Right kidney (tissue), 1 donor: ENCODE measurements at regions not wholly inside any gene's neighbourhood (a gene's known extent, or its start where the extent isn't known, plus 50 kb on each side); places are given as distances from the start of the nearest gene placed in this dataset.

ENCODE experiments used
- DNase-seq: peaks from one replicate; pipeline ENCODE4 v3.0.0-alpha.2; 2016

- DNase-seq = no peak
Measured at GRCh38 chr13:107006661-107007060, 438.7 kb upstream of the ARGLU1 start.

- DNase-seq = no peak
Measured at GRCh38 chr13:107005577-107005976, 437.6 kb upstream of the ARGLU1 start.

- DNase-seq = no peak
Measured at GRCh38 chr13:107003911-107004310, 436.0 kb upstream of the ARGLU1 start.

GRCh38 chr13:106998664-106999063 lies 430.7 kb upstream of the ARGLU1 start:
- DNase-seq = no peak

GRCh38 chr13:106997696-106998095 lies 429.8 kb upstream of the ARGLU1 start:
- no peak for DNase-seq

GRCh38 chr13:106996867-106997618 lies 429.1 kb upstream of the ARGLU1 start:
- no peak for DNase-seq

GRCh38 chr13:106990594-106990993 lies 422.7 kb upstream of the ARGLU1 start:
- no peak for DNase-seq

- DNase-seq = no peak
Measured at GRCh38 chr13:106989876-106990275, 421.9 kb upstream of the ARGLU1 start.

GRCh38 chr13:106987427-106987785 lies 419.5 kb upstream of the ARGLU1 start:
- DNase-seq = no peak

GRCh38 chr13:106986687-106987426 lies 418.9 kb upstream of the ARGLU1 start:
- no peak for DNase-seq

- no peak for DNase-seq
Measured at GRCh38 chr13:106986033-106986484, 418.1 kb upstream of the ARGLU1 start.

GRCh38 chr13:106985481-106985880 lies 417.5 kb upstream of the ARGLU1 start:
- DNase-seq = no peak

GRCh38 chr13:106981051-106981450 lies 413.1 kb upstream of the ARGLU1 start:
- no peak for DNase-seq

- no peak for DNase-seq
Measured at GRCh38 chr13:106967391-106967790, 399.5 kb upstream of the ARGLU1 start.

GRCh38 chr13:106963151-106963550 lies 395.2 kb upstream of the ARGLU1 start:
- no peak for DNase-seq

- DNase-seq = no peak
Measured at GRCh38 chr13:106961651-106962050, 393.7 kb upstream of the ARGLU1 start.

- DNase-seq = no peak
Measured at GRCh38 chr13:106961216-106961615, 393.3 kb upstream of the ARGLU1 start.

GRCh38 chr13:106958621-106959048 lies 390.7 kb upstream of the ARGLU1 start:
- no peak for DNase-seq

- DNase-seq = no peak
Measured at GRCh38 chr13:106942563-106942962, 374.6 kb upstream of the ARGLU1 start.

- DNase-seq = no peak
Measured at GRCh38 chr13:106941779-106942178, 373.8 kb upstream of the ARGLU1 start.

GRCh38 chr13:106927421-106927820 lies 359.5 kb upstream of the ARGLU1 start:
- DNase-seq = no peak

GRCh38 chr13:106922384-106922783 lies 354.4 kb upstream of the ARGLU1 start:
- no peak for DNase-seq

GRCh38 chr13:106919638-106920037 lies 351.7 kb upstream of the ARGLU1 start:
- DNase-seq = peak; percentile 60

- DNase-seq = peak; percentile 30
Measured at GRCh38 chr13:106919133-106919532, 351.2 kb upstream of the ARGLU1 start.
